K562 (cell line): ENCODE measurements at regions not wholly inside any gene's neighbourhood (a gene's known extent, or its start where the extent isn't known, plus 50 kb on each side); places are given as distances from the start of the nearest gene placed in this dataset.

Experiments used
- ATF3 ChIP-seq, 2 experiments: fragments of 450-650 bp in 1 of 2; sonication (generic) in 1 of 2; formaldehyde crosslinking in 1 of 2; IDR thresholded peaks in 1 of 2; conservative IDR thresholded peaks in 1 of 2; 2 replicates each; pipeline versions ENCODE4 v1.6.1 to v1.8.1; 2016 to 2023; ENCODE audit warnings: mild to moderate bottlenecking in 2 of 2, moderate library complexity in 2 of 2, inconsistent platforms in 1 of 2, missing genetic modification reagents in 1 of 2
- BHLHE40 ChIP-seq: IDR thresholded peaks from 2 replicates; pipeline ENCODE4 v1.6.1; 2011; ENCODE audit warnings: low read length, improper control_type of control experiment
- C11orf30 ChIP-seq: fragments of 450-650 bp; IDR thresholded peaks from 2 replicates; pipeline ENCODE4 v1.6.1; 2016; ENCODE audit warnings: low read depth, mild to moderate bottlenecking
- CREB5 ChIP-seq: fragments of 250-450 bp; sonication (Bioruptor Pico); IDR thresholded peaks from 2 replicates; pipeline ENCODE4 v1.5.0; 2020; ENCODE audit warnings: mild to moderate bottlenecking
- CREM ChIP-seq: IDR thresholded peaks from 2 replicates; pipeline ENCODE4 v1.6.1; 2014; ENCODE audit warnings: antibody characterized with exemption, low read depth
- ETV5 ChIP-seq: sonication (generic); formaldehyde crosslinking; IDR thresholded peaks from 2 replicates; pipeline ENCODE4 v1.4.0; 2020; ENCODE audit warnings: low read depth, mild to moderate bottlenecking, missing genetic modification reagents
- GABPA ChIP-seq: fragments of 200-800 bp; sonication (Bioruptor generic); conservative IDR thresholded peaks from 2 replicates; pipeline ENCODE4 v1.6.1; 2016; ENCODE audit warnings: low read depth, missing genetic modification characterization, missing compliant biosample characterization
- GABPB1 ChIP-seq: sonication (generic); formaldehyde crosslinking; IDR thresholded peaks from 2 replicates; pipeline ENCODE4 v1.8.0; 2022; ENCODE audit warnings: mild to moderate bottlenecking, missing genetic modification reagents
- GATA2 ChIP-seq: sonication (generic); formaldehyde crosslinking; IDR thresholded peaks from 2 replicates; pipeline ENCODE4 v1.4.0; 2020; ENCODE audit warnings: mild to moderate bottlenecking, missing genetic modification reagents
- HNRNPL ChIP-seq: fragments of 200-400 bp; formaldehyde crosslinking; IDR thresholded peaks from 2 replicates; pipeline ENCODE4 v1.6.1; 2017; ENCODE audit warnings: low read depth, mild to moderate bottlenecking, low read length
- NRF1 ChIP-seq, 2 experiments: fragments of 450-650 bp; IDR thresholded peaks in 1 of 2; conservative IDR thresholded peaks in 1 of 2; 2 replicates each; pipeline ENCODE4 v1.6.1; 2014; ENCODE audit warnings: mild to moderate bottlenecking in 2 of 2
- POLR2H ChIP-seq: IDR thresholded peaks from 2 replicates; pipeline ENCODE4 v1.6.1; 2016; ENCODE audit warnings: missing genetic modification characterization, low read depth, mild to moderate bottlenecking, control low read depth, missing compliant biosample characterization, moderate library complexity
- RBM22 ChIP-seq: fragments of 200-400 bp; formaldehyde crosslinking; IDR thresholded peaks from 2 replicates; pipeline ENCODE4 v1.6.1; 2018; ENCODE audit warnings: low read length, low read depth; ENCODE audit not compliant: poor library complexity, severe bottlenecking
- RBM39 ChIP-seq: fragments of 200-400 bp; formaldehyde crosslinking; optimal IDR thresholded peaks from 2 replicates; pipeline ENCODE3; 2018; ENCODE audit warnings: low read depth, low read length
- SFPQ ChIP-seq: fragments of 200-400 bp; formaldehyde crosslinking; IDR thresholded peaks from 2 replicates; pipeline ENCODE4 v1.6.1; 2017; ENCODE audit warnings: mild to moderate bottlenecking, low read depth, low read length, moderate library complexity
- SMAD4 ChIP-seq: fragments of 250-450 bp; sonication (Bioruptor Pico); conservative IDR thresholded peaks from 2 replicates; pipeline ENCODE4 v1.8.0; 2021; ENCODE audit warnings: inconsistent platforms, mild to moderate bottlenecking, moderate library complexity
- SMARCE1 ChIP-seq: fragments of 450-650 bp; IDR thresholded peaks from 2 replicates; pipeline ENCODE4 v1.7.1; 2016; ENCODE audit warnings: mild to moderate bottlenecking
- SOX6 ChIP-seq: fragments of 450-650 bp; IDR thresholded peaks from 2 replicates; pipeline ENCODE4 v1.6.1; 2014; ENCODE audit warnings: mild to moderate bottlenecking
- SPI1 ChIP-seq: IDR thresholded peaks from 2 replicates; pipeline ENCODE4 v1.6.1; 2011; ENCODE audit warnings: low read depth, low read length, control low read depth, borderline replicate concordance
- TAF9B ChIP-seq: fragments of 450-650 bp; IDR thresholded peaks from 2 replicates; pipeline ENCODE4 v1.6.1; 2018; ENCODE audit warnings: mild to moderate bottlenecking; ENCODE audit not compliant: partially characterized antibody
- THRB ChIP-seq: fragments of 450-650 bp; formaldehyde crosslinking; conservative IDR thresholded peaks from 2 replicates; pipeline ENCODE4 v1.4.0; 2022; ENCODE audit warnings: mild to moderate bottlenecking, missing genetic modification characterization
- ZNF507 ChIP-seq: conservative IDR thresholded peaks from 2 replicates; pipeline ENCODE4 v1.6.1; 2017; ENCODE audit warnings: missing genetic modification characterization, missing compliant biosample characterization
- ZNF589 ChIP-seq: fragments of 200-800 bp; sonication (Bioruptor generic); IDR thresholded peaks from 2 replicates; pipeline ENCODE4 v1.6.1; 2016; ENCODE audit warnings: low read depth, missing genetic modification characterization, missing compliant biosample characterization

- TF ChIP-seq CREM, result peak; percentile 71; the same call in 1 of the 2 replicates
- 0 out of 2 replicates have a peak, but pooled peaks have one; percentile 11 for TF ChIP-seq BHLHE40
- peak; percentile 41; the same call in 1 of the 2 replicates for TF ChIP-seq SMARCE1
- TF ChIP-seq ZNF507 (tag), result no peak
- no peak for TF ChIP-seq RBM39
- no peak for TF ChIP-seq RBM22
- TF ChIP-seq HNRNPL, result no peak
- TF ChIP-seq POLR2H, result no peak
- TF ChIP-seq SMAD4, result peak; percentile 45; the same call in 1 of the 2 replicates
- TF ChIP-seq ATF3 (IDR thresholded peaks at IDR 0.05), result no peak
- no peak for TF ChIP-seq ATF3 (CRISPR knock-in tag; conservative IDR thresholded peaks at IDR 0.05)
- peak; percentile 25; the same call in 1 of the 2 replicates for TF ChIP-seq C11orf30
- peak; percentile 42; the same call in 1 of the 2 replicates for TF ChIP-seq GATA2 (CRISPR knock-in tag)
- TF ChIP-seq THRB, result no peak
- TF ChIP-seq ETV5 (CRISPR knock-in tag), result peak; percentile 51; the same call in 1 of the 2 replicates
- peak; percentile 12; the same call in 1 of the 2 replicates for TF ChIP-seq GABPB1 (CRISPR knock-in tag)
- no peak for TF ChIP-seq ZNF589 (CRISPR knock-in tag)
- no peak for TF ChIP-seq CREB5 (CRISPR knock-in tag)
- no peak for TF ChIP-seq SFPQ
- no peak for TF ChIP-seq TAF9B
- peak; percentile 94 for TF ChIP-seq SPI1
- TF ChIP-seq GABPA (tag), result 0 out of 2 replicates have a peak, but pooled peaks have one; percentile 16
- TF ChIP-seq SOX6, result 0 out of 2 replicates have a peak, but pooled peaks have one; percentile 13
- TF ChIP-seq NRF1 (conservative IDR thresholded peaks at IDR 0.05 in 1 of 2, IDR thresholded peaks at IDR 0.05 in 1 of 2), result peak; percentile 59 to 62; a peak in 3 of 4 replicates
These were observed 197.4 kb upstream of the SLC38A2 start (continued) for GRCh38 chr12:46569826-46570439.
